H7 (cell line): ENCODE measurements at regions not wholly inside any gene's neighbourhood (a gene's known extent, or its start where the extent isn't known, plus 50 kb on each side); places are given as distances from the start of the nearest gene placed in this dataset.

ENCODE experiments used
- DNase-seq: peaks from one replicate; pipeline ENCODE4 v3.0.0; 2012
- H3K27me3 ChIP-seq: 2 replicates; pipeline ENCODE4 v1.6.0; 2011; ENCODE audit warnings: mild to moderate bottlenecking, low read length; ENCODE audit not compliant: control insufficient read depth, insufficient read depth
- H3K36me3 ChIP-seq: replicated peaks from 2 replicates; pipeline ENCODE4 v1.5.1; 2011; ENCODE audit warnings: low read length; ENCODE audit not compliant: control insufficient read depth, insufficient read depth
- H3K4me3 ChIP-seq: 2 replicates; pipeline ENCODE4 v1.5.1; 2011; ENCODE audit warnings: low read depth, mild to moderate bottlenecking, control low read depth, low read length, moderate library complexity; ENCODE audit not compliant: insufficient read depth

DNA sequence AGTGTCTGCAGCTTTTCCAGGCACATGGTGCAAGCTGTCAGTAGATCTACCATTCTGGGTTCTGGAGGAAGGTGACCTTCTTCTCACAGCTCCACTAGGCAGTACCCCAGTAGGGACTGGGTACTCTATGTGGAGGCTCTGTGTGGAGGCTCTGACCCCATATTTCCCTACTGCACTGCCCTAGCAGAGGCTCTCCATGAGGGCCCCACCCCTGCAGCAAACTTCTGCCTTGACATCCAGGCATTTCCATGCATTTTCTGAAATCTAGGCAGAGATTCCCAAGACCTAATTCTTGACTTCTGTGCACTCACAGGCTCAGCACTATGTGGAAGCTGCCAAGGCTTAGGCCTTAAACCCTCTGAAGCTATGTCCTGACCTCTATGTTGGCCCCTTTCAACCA lies 1060.0 kb downstream of the NAALADL2 start:
- no peak overlapping the region for H3K4me3 ChIP-seq
- DNase-seq, result no peak
- H3K36me3 ChIP-seq, result no peaks in the 10 kb centered on the region
- no peaks in the 10 kb centered on the region for H3K27me3 ChIP-seq

DNA sequence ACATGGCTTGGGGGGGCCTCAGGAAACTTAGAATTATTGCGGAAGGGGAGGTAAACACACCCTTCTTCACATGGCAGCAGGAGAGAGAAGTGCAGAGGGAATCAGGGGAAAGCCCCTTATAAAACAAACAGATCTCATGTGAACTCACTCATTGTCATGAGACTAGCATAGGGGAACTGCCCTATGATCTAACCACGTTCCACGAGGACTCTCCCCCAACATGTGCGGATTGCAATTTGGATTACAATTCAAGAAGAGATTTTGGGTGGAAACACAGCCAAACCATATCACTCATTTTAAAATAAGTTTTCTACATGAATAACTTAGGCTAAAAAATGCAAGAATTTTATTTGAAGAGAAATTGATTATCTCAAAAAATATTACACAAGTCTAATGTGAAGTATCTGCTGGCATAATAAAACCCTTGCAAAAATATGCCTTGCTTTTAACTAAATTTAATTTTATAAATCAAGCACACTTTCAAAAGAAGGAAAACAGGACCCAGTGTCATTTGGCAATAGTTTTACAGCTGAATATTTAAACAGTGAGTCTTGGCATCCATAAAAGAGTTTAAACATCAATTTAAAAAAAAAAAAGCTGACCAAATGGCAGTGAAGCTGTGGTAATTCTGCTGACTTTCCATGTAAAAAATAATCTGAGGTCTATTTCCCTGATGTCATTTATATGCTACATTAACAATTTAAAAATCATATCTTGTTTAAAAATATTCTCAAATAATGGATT lies 1057.2 kb downstream of the NAALADL2 start:
- Histone ChIP-seq H3K27me3 (no peaks in the 10 kb centered on the region), H3K4me3 (no peak overlapping the region), H3K36me3 (no peaks in the 10 kb centered on the region)
- no peak for DNase-seq

DNA sequence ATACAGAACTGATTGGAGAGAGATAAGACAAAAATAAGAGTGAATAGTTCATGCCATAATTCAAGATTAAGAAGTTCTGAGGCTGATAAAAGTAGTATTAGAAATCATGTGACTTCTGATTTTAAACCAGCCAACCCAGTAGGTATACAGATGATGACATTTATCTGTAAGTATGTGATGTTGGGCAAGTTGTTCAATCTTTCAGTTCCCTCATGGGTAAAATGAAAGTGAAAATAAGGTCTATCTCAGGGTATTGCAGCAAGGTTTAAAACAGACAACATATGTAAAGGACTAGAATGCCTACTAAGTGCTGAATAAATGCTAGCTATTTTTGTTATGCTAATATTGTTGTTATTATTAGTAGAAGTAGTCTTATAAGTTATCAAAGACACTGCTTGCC lies 1055.7 kb downstream of the NAALADL2 start:
- Histone ChIP-seq H3K27me3 (no peaks in the 10 kb centered on the region), H3K36me3 (no peaks in the 10 kb centered on the region), H3K4me3 (no peak overlapping the region)
- no peak for DNase-seq

DNA sequence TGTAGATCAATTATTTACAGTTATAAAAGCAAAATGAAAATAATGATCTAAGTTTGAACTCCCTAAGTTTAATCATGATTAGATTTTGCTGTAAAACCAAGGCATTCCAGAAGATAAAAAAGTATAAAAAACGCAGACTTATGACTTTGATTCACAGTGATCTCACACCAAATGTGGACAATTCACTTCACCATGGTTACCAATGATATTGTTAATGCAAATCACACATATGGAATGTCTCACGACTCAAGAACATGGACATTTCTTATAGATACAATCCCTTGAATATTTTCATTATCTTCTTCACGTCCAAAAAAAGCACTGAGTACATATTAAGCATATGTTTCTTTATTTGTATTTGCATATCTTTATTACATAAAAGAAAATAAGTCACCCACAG lies 1054.2 kb downstream of the NAALADL2 start:
- H3K36me3 ChIP-seq, result no peaks in the 10 kb centered on the region
- DNase-seq, result no peak
- H3K27me3 ChIP-seq, result no peaks in the 10 kb centered on the region
- H3K4me3 ChIP-seq, result no peak overlapping the region

GRCh38 chr3:175911937-175912336 lies 1052.8 kb downstream of the NAALADL2 start:
- H3K4me3 ChIP-seq, result no peak overlapping the region
- no peak for DNase-seq

GRCh38 chr3:175902226-175902625 lies 1043.1 kb downstream of the NAALADL2 start:
- H3K27me3 ChIP-seq, result no peaks in the 10 kb centered on the region
- DNase-seq, result no peak
- no peak overlapping the region for H3K4me3 ChIP-seq
- H3K36me3 ChIP-seq, result no peaks in the 10 kb centered on the region

More at GRCh38 chr3:175911937-175912336, 1052.8 kb downstream of the NAALADL2 start:
- H3K36me3 ChIP-seq, result no peaks in the 10 kb centered on the region
- H3K27me3 ChIP-seq, result no peaks in the 10 kb centered on the region

DNA sequence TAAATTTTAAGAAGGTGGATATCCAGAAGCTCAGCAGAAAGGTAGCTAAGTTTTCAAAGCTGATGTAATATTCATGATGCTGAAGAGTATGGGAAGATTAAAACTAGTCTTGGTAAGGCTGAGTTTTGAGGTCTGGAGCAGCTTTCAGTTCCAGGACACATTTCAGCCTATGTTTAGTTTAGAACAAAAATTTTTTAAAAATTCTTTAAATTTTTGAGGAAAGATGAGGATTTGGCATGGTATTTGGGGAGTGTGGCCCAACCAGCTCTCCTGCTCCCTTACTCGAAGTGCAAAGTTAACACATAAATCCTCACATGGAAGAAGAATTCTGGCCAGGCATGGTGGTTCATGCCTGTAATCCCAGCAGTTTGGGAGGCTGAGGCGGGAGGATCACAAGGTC lies 1039.1 kb downstream of the NAALADL2 start:
- Histone ChIP-seq H3K27me3 (no peaks in the 10 kb centered on the region), H3K4me3 (no peak overlapping the region), H3K36me3 (no peaks in the 10 kb centered on the region)
- no peak for DNase-seq

DNA sequence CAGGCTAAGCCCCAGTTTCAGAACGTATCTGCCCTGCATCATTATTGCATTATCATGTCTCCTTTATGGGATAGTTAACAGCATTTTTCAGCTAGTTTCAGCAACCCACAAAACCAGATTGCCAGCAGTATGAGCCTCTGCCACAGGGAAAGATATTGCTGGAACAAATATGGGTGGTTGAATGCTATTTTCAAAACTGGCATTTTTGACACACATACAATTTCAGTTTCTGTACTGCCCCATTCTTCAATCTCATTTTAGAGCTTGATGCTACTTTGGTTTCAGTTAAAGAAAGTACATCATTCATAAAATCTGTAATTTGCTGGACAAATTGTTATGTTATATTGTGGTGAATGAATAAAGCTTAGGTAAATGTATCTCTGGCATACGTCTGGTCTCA lies 1037.5 kb downstream of the NAALADL2 start:
- no peak for DNase-seq
- H3K4me3 ChIP-seq, result no peak overlapping the region
- H3K27me3 ChIP-seq, result no peaks in the 10 kb centered on the region

GRCh38 chr3:175895731-175896130 lies 1036.6 kb downstream of the NAALADL2 start:
- H3K36me3 ChIP-seq, result no peaks in the 10 kb centered on the region
- H3K4me3 ChIP-seq, result no peak overlapping the region
- no peak for DNase-seq
- H3K27me3 ChIP-seq, result no peaks in the 10 kb centered on the region

More for the DNA sequence above, 1037.5 kb downstream of the NAALADL2 start:
- H3K36me3 ChIP-seq, result no peaks in the 10 kb centered on the region

DNA sequence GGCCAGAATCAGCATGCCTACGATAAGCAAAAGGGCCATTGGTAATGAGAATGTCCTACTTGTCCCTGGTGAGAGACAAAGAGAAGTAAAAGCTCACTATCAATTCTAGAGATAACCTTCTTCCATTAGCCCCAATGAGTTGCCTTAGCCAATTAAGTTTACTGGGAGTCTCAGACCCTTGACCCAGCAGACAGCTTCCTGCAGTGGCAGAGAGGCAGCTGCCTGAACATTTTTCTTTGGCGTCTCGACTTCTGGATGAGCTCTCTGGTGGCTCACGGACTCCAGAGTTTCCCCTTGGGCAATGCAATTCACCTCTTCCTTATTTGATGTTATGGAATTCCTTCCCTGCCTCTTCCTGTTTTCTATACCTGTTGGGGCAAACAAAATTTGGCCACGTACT lies 1034.4 kb downstream of the NAALADL2 start:
- Histone ChIP-seq H3K4me3 (no peak overlapping the region), H3K27me3 (no peaks in the 10 kb centered on the region), H3K36me3 (no peaks in the 10 kb centered on the region)
- no peak for DNase-seq

DNA sequence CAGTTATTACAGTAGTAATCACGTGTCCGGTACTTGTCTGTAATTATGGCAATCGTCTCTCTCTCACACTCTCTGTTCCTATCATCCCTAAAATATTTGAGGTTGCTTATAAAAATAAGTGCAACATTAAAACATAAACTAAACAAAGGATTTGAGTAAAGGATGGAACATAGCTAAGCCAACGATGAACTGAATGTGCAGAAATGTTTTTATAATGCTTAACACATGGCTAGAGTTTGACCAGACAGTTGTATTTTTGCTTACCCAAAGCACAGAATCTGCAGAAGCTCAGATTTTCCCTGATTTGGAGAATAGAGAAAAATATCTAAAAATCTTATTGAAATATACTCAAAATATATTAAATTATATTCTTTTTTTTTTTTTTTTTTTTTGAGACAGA lies 1030.9 kb downstream of the NAALADL2 start:
- Histone ChIP-seq H3K36me3 (no peaks in the 10 kb centered on the region), H3K27me3 (no peaks in the 10 kb centered on the region), H3K4me3 (no peak overlapping the region)
- DNase-seq, result no peak

DNA sequence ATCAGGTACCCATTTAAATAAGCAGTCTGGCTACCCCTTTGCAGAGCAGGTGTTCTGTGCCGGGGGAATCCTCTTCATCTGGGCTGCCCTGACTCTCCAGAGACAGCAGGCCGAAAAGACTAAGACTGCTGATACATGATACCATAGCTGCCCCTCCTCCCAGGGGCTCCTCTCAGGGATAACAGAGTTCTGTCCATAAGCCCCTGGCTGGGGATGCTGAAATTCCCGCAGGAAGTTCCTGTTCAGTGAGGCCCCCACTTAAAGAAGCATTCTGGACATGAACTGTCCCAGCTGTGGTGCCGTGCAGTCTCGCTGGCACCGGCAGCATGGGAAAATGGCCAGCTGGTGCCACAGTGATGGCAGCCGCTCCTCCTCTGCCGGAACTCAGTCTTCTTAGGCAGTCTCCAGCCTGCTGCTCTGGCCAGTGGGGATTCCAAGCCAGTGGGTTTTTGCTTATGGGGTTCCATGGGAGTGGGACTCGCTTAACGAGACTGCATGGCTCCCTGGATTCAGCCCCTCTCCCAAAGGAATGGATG lies 1026.2 kb downstream of the NAALADL2 start:
- Histone ChIP-seq H3K36me3 (no peaks in the 10 kb centered on the region), H3K4me3 (no peak overlapping the region), H3K27me3 (no peaks in the 10 kb centered on the region)
- DNase-seq, result no peak

DNA sequence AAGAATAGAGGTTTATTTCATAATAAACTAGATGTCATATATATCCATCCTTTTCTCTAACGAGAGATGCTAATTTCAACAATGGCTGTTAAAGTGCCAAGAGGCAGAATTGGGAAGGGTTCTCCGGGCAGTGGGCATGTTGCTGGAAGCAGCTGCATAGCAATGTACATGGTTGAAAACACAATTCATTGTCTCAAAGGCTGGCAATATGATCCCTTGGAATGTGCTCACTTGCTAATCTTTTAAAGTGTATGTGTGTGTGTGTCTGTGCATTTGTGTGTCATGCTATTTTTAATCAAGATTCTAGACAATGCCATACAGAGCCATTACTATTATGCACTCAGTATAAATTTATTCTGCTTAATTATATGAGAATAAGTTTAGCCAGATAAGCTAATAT lies 1020.3 kb downstream of the NAALADL2 start:
- Histone ChIP-seq H3K4me3 (no peak overlapping the region), H3K36me3 (no peaks in the 10 kb centered on the region), H3K27me3 (no peaks in the 10 kb centered on the region)
- DNase-seq, result no peak

GRCh38 chr3:175869404-175869803 lies 1010.3 kb downstream of the NAALADL2 start:
- no peaks in the 10 kb centered on the region for H3K36me3 ChIP-seq
- no peak for DNase-seq
- no peaks in the 10 kb centered on the region for H3K27me3 ChIP-seq
- no peak overlapping the region for H3K4me3 ChIP-seq

- no peak for DNase-seq
- H3K4me3 ChIP-seq, result no peak overlapping the region
- no peaks in the 10 kb centered on the region for H3K27me3 ChIP-seq
- no peaks in the 10 kb centered on the region for H3K36me3 ChIP-seq
Measured at GRCh38 chr3:175868626-175869025, 1009.5 kb downstream of the NAALADL2 start.
